Body of pancreas (tissue), 4 donors: ENCODE measurements at regions not wholly inside any gene's neighbourhood (a gene's known extent, or its start where the extent isn't known, plus 50 kb on each side); places are given as distances from the start of the nearest gene placed in this dataset.

Experiments
- CTCF ChIP-seq, 7 experiments: fragments of 450-650 bp in 4 of 7; fragments of 200-600 bp in 3 of 7; sonication (generic) in 3 of 7; IDR thresholded peaks; one replicate each; pipeline ENCODE4 v1.5.1; 2016 to 2019; ENCODE audit warnings: antibody characterized with exemption in 7 of 7
- POLR2A ChIP-seq, 3 donors: fragments of 450-650 bp; IDR thresholded peaks; one replicate each; pipeline ENCODE4 v1.6.1; 2016; ENCODE audit warnings: antibody characterized with exemption in 3 of 3, mild to moderate bottlenecking in 2 of 3

GRCh38 chr1:104309673-104310072 lies 560.0 kb downstream of the AMY1C start:
- TF ChIP-seq POLR2A (IDR thresholded peaks at IDR 0.05) (no peak), CTCF (IDR thresholded peaks at IDR 0.05) (no peak)
